ENCODE measurements at regions not wholly inside any gene's neighbourhood (a gene's known extent, or its start where the extent isn't known, plus 50 kb on each side); places are given as distances from the start of the nearest gene placed in this dataset.

DNA sequence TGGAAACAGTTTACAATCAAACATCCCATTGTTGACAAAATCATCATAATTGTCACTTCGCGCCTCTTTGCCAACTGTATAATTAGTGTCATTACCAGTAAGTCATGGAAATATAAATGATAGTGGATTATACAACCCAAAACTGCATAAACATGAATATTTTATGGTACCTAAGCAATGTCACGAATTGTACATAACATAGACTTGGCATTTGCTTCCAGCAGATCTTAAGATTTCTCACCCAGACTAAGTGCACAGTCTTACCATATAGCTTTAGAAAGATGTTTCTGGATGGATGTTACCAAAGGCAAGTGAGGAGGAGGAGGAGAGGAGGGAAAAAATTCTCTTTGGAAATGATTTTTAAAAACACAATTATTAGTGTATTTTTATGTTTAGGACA lies 113.4 kb upstream of the TAS2R1 start (continued):
- TF ChIP-seq BCLAF1 (IDR thresholded peaks at IDR 0.05): no peak

DNA sequence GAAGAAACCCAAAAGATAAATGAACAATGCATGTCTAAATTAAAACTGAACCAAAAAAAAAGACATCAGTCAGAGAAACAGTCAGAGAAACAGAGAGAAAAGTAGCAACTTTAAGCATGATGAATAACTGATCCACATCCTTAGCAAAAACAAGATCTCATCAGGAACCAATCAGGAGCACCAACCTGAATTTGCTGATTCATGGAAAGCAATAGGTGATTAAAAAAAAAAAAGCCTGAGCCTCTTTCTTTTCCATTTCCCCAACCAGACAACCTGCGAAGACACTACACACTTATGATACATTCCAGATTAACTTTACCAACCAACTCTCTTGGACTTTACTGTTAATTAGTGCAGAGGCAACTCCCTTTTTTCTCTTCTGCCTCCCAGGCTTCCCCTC lies 112.7 kb upstream of the TAS2R1 start:
- no peaks in the 10 kb centered on the region for H3K9me3 ChIP-seq (ENCODE audit: low read length)
- intact Hi-C loops (cut with micrococcal nuclease; ENCODE audit: unreplicated experiment) (no loop called here), in situ Hi-C loops (cut with HindIII; ENCODE audit: extremely low pct_ligation_motif_present, low pct_unique_long_range_greater_than_20kb) (no loop called here)
- DNase-seq (ENCODE audit: low spot score) (no peak), FAIRE-seq (no peak), ATAC-seq (no peak)
- H3K4me3 ChIP-seq (replicated peaks in 1 of 3; ENCODE audit: insufficient read depth in 1 of 3, low read depth in 2 of 3, low read length in 3 of 3): no peak overlapping the region
- WGBS (ENCODE audit: low lambda C conversion rate): 0% methylated on average over 1 of the region's 1 CpG
- no peak overlapping the region for H3K4me2 ChIP-seq (ENCODE audit: low read depth, low read length)
- BruUV-seq (replicated peaks): no TSS peak
- ChIA-PET CTCF (ENCODE audit: low intra/inter-chr PET ratio, low total read pairs) (no interaction called here), POLR2A (no interaction called here)
- no peaks in the 10 kb centered on the region for H3K79me2 ChIP-seq (ENCODE audit: insufficient read depth, low read length)
- no peaks in the 10 kb centered on the region for H3K4me1 ChIP-seq (ENCODE audit: insufficient read depth, low read length)
- no peak overlapping the region for H3K9ac ChIP-seq (ENCODE audit: insufficient read depth, low read depth, low read length)
- TF ChIP-seq MAFF (IDR thresholded peaks at IDR 0.05; ENCODE audit: low read depth, low read length): 0 out of 2 replicates have a peak, but pooled peaks have one; percentile 35
- no peak for TF ChIP-seq CSRNP2 (CRISPR knock-in tag; conservative IDR thresholded peaks at IDR 0.05; ENCODE audit: low read depth)
- TF ChIP-seq MAFK (conservative IDR thresholded peaks at IDR 0.05 in 1 of 2, IDR thresholded peaks at IDR 0.05 in 1 of 2; ENCODE audit: low read length in 2 of 2): peak in 1 of 2 experiments; percentile 55; a peak in 3 of 4 replicates
- no peaks in the 10 kb centered on the region for H3K36me3 ChIP-seq (replicated peaks in 1 of 2; ENCODE audit: control insufficient read depth in 1 of 2, insufficient read depth in 2 of 2, low read length in 2 of 2)
- no peaks in the 10 kb centered on the region for H3K27me3 ChIP-seq (ENCODE audit: control insufficient read depth in 1 of 2, insufficient read depth in 2 of 2, low read length in 2 of 2)
- H4K20me1 ChIP-seq (ENCODE audit: insufficient read depth, low read length): no peaks in the 10 kb centered on the region
- no peak overlapping the region for H2AFZ ChIP-seq (ENCODE audit: low read length)
- no peak overlapping the region for H3K27ac ChIP-seq (ENCODE audit: extremely low read length, insufficient read depth, low read length)
